PC-9 (cell line): ENCODE measurements at regions not wholly inside any gene's neighbourhood (a gene's known extent, or its start where the extent isn't known, plus 50 kb on each side); places are given as distances from the start of the nearest gene placed in this dataset.

Source experiments
- BruUV-seq: library from RNA; stranded (reverse); fragments of 400-500 nt; replicated peaks from 2 replicates; lab custom pipeline; 2021; lab: Mats Ljungman, UMichigan
- CTCF ChIA-PET: fragments of 300-600 bp; sonication (Branson Sonifier 250); formaldehyde crosslinking; loops from one replicate; lab custom pipeline; 2022; ENCODE audit warnings: antibody characterized with exemption; lab: Charles Lee
- POLR2A ChIA-PET: fragments of 300-600 bp; sonication (Branson Sonifier 250); formaldehyde crosslinking; loops from one replicate; lab custom pipeline; 2022; ENCODE audit warnings: antibody characterized with exemption; ENCODE audit not compliant: unreplicated experiment; lab: Charles Lee
- DNase-seq, 2 experiments: peaks; one replicate each; pipeline versions ENCODE4 v3.0.0 to v3.0.0-alpha.2; 2015 to 2022; ENCODE audit warnings: mixed read lengths in 1 of 2
- H2AFZ ChIP-seq: fragments of 200-600 bp; sonication (generic); 2 replicates; pipeline ENCODE4 v1.8.1; 2017; ENCODE audit warnings: antibody characterized with exemption
- H3F3A ChIP-seq: fragments of 200-600 bp; sonication (generic); 2 replicates; pipeline ENCODE4 v1.8.1; 2017; ENCODE audit warnings: antibody characterized with exemption, mild to moderate bottlenecking, low read depth; ENCODE audit not compliant: insufficient read depth
- H3K27ac ChIP-seq: fragments of 200-600 bp; sonication (generic); 2 replicates; pipeline ENCODE4 v1.6.1; 2016; ENCODE audit warnings: mixed run types
- H3K27me3 ChIP-seq: fragments of 200-600 bp; sonication (generic); 2 replicates; pipeline ENCODE4 v1.6.1; 2016; ENCODE audit warnings: low read depth, mixed run types; ENCODE audit not compliant: insufficient read depth
- H3K36me3 ChIP-seq: fragments of 200-600 bp; sonication (generic); 2 replicates; pipeline ENCODE4 v1.6.1; 2016; ENCODE audit warnings: low read depth, mixed run types
- H3K4me1 ChIP-seq: fragments of 200-600 bp; sonication (generic); replicated peaks from 2 replicates; pipeline ENCODE4 v1.6.1; 2016; ENCODE audit warnings: mixed run types; ENCODE audit not compliant: insufficient read depth
- H3K4me2 ChIP-seq: fragments of 200-600 bp; sonication (generic); 2 replicates; pipeline ENCODE4 v1.6.1; 2017; ENCODE audit warnings: mixed run types
- H3K4me3 ChIP-seq: fragments of 200-600 bp; sonication (generic); 2 replicates; pipeline ENCODE4 v1.6.1; 2016; ENCODE audit warnings: mixed run types
- H3K79me2 ChIP-seq: fragments of 200-600 bp; sonication (generic); 2 replicates; pipeline ENCODE4 v1.6.1; 2017; ENCODE audit warnings: low read depth, mixed run types
- H3K9me2 ChIP-seq: fragments of 200-600 bp; sonication (generic); 2 replicates; pipeline ENCODE4 v1.8.1; 2017; ENCODE audit warnings: mild to moderate bottlenecking; ENCODE audit not compliant: insufficient read depth
- H3K9me3 ChIP-seq: fragments of 200-600 bp; sonication (generic); 2 replicates; pipeline ENCODE4 v1.8.1; 2016; ENCODE audit warnings: low read depth; ENCODE audit not compliant: insufficient read depth
- H4K20me1 ChIP-seq: fragments of 200-600 bp; sonication (generic); 2 replicates; pipeline ENCODE4 v1.8.1; 2017; ENCODE audit not compliant: insufficient read depth
- CTCF ChIP-seq: fragments of 200-600 bp; sonication (generic); conservative IDR thresholded peaks from 2 replicates; pipeline ENCODE4 v1.6.1; 2017; ENCODE audit warnings: mixed run types, antibody characterized with exemption, mild to moderate bottlenecking, moderate library complexity
- EZH2 ChIP-seq: fragments of 200-600 bp; sonication (generic); IDR thresholded peaks from 2 replicates; pipeline ENCODE4 v1.8.0; 2017; ENCODE audit warnings: antibody characterized with exemption, low read depth
- intact Hi-C: fragments of 100-400 bp; cut with micrococcal nuclease; formaldehyde crosslinking; loops from one replicate; pipeline ENCODE4 v1.10.0; 2022; ENCODE audit not compliant: unreplicated experiment

GRCh38 chr20:41978875-41979274, 360.7 kb upstream of the CHD6 start:
- ChIA-PET CTCF (no interaction called here), POLR2A (no interaction called here)
- no peak for DNase-seq
- Histone ChIP-seq H3K9me2 (no peaks in the 10 kb centered on the region), H3K4me1 (no peaks in the 10 kb centered on the region), H3F3A (no peaks in the 10 kb centered on the region), H2AFZ (no peak overlapping the region), H3K4me2 (no peak overlapping the region), H4K20me1 (no peaks in the 10 kb centered on the region), H3K9me3 (no peaks in the 10 kb centered on the region), H3K79me2 (no peaks in the 10 kb centered on the region), H3K27me3 (0 out of 2 replicates have a peak, but pooled peaks cover 7% of the 10 kb centered on the region), H3K36me3 (no peaks in the 10 kb centered on the region), H3K4me3 (no peak overlapping the region), H3K27ac (no peak overlapping the region)
- BruUV-seq = no TSS peak
- TF ChIP-seq EZH2 (no peak), CTCF (no peak)
- intact Hi-C loops = no loop called here

GRCh38 chr20:41978246-41978790, 360.1 kb upstream of the CHD6 start:
- POLR2A ChIA-PET = no interaction called here

GRCh38 chr20:41969656-41970055, 351.5 kb upstream of the CHD6 start:
- no TSS peak for BruUV-seq
- Histone ChIP-seq H3K79me2 (no peaks in the 10 kb centered on the region), H3K9me3 (no peaks in the 10 kb centered on the region), H3K4me3 (no peak overlapping the region), H4K20me1 (no peaks in the 10 kb centered on the region), H3K27me3 (peaks cover 42% of the 10 kb centered on the region), H3F3A (no peaks in the 10 kb centered on the region), H2AFZ (no peak overlapping the region), H3K27ac (no peak overlapping the region), H3K36me3 (no peaks in the 10 kb centered on the region), H3K9me2 (no peaks in the 10 kb centered on the region), H3K4me1 (no peaks in the 10 kb centered on the region), H3K4me2 (no peak overlapping the region)
- intact Hi-C loops = no loop called here
- ChIA-PET CTCF (no interaction called here), POLR2A (no interaction called here)
- TF ChIP-seq CTCF = no peak
- TF ChIP-seq EZH2 = no peak
- no peak for DNase-seq

More at GRCh38 chr20:41978246-41978790, 360.1 kb upstream of the CHD6 start:
- H3K79me2 ChIP-seq = no peaks in the 10 kb centered on the region
- H3K4me3 ChIP-seq = no peak overlapping the region
- TF ChIP-seq CTCF = no peak
- no peak for TF ChIP-seq EZH2
- no peaks in the 10 kb centered on the region for H3K4me1 ChIP-seq
- no peaks in the 10 kb centered on the region for H3K36me3 ChIP-seq
- intact Hi-C loops = no loop called here
- H3K4me2 ChIP-seq = no peak overlapping the region
- no peaks in the 10 kb centered on the region for H4K20me1 ChIP-seq
- no peaks in the 10 kb centered on the region for H3K9me2 ChIP-seq
- H3F3A ChIP-seq = no peaks in the 10 kb centered on the region
- H3K27me3 ChIP-seq = 0 out of 2 replicates have a peak, but pooled peaks cover 7% of the 10 kb centered on the region
- H3K27ac ChIP-seq = no peak overlapping the region
- no peak for DNase-seq
- no peak overlapping the region for H2AFZ ChIP-seq
- no peaks in the 10 kb centered on the region for H3K9me3 ChIP-seq
- CTCF ChIA-PET = no interaction called here
- BruUV-seq = no TSS peak
